ENCODE measurements at regions not wholly inside any gene's neighbourhood (a gene's known extent, or its start where the extent isn't known, plus 50 kb on each side); places are given as distances from the start of the nearest gene placed in this dataset.
"Not testable (repeated sequence)": the region's sequence is repeated elsewhere in the genome, so short reads cannot be mapped to it uniquely, and the experiment has no call there.

- no peak for TF ChIP-seq CTCF (conservative IDR thresholded peaks at IDR 0.05; ENCODE audit: low read depth in 2 of 2)
- TF ChIP-seq EZH2phosphoT487 (IDR thresholded peaks at IDR 0.05; ENCODE audit: unreplicated experiment), result no peak
- TF ChIP-seq ZNF462 (CRISPR knock-in tag; IDR thresholded peaks at IDR 0.05), result no peak
Observed at GRCh38 chr15:22258398-22259150, 178.2 kb downstream of the OR4M2 start (continued).

- not testable (repeated sequence) for H3K4me2 ChIP-seq; H3K27ac Mint-ChIP-seq; H2AFZ ChIP-seq; H3K27me3 ChIP-seq (ENCODE audit: insufficient read depth); H3K4me1 Mint-ChIP-seq; H3K79me2 ChIP-seq (replicated peaks; ENCODE audit: insufficient read depth); H4K20me1 ChIP-seq (replicated peaks; ENCODE audit: insufficient read depth); H3K27ac ChIP-seq (ENCODE audit: low read depth); H3K9me2 ChIP-seq (ENCODE audit: insufficient read depth); DNase-seq (ENCODE audit: low spot score); H3K4me3 ChIP-seq; H3K4me1 ChIP-seq (ENCODE audit: insufficient read depth); H3F3A ChIP-seq (replicated peaks; ENCODE audit: low read depth); ATAC-seq; H3K4me3 Mint-ChIP-seq
- peaks cover 61% of the 10 kb centered on the region for H3K36me3 Mint-ChIP-seq (ENCODE audit: low read depth)
- peaks cover 25% of the 10 kb centered on the region for H3K27me3 Mint-ChIP-seq (ENCODE audit: insufficient read depth, low read depth, poor library complexity)
- H3K36me3 ChIP-seq (ENCODE audit: insufficient read depth), result peaks cover 16% of the 10 kb centered on the region
- H3K9me3 Mint-ChIP-seq, result peaks cover 32% of the 10 kb centered on the region
Observed at GRCh38 chr15:22259151-22259750, 178.9 kb downstream of the OR4M2 start.

Measured in GM23338 (cell line).